ENCODE measurements at regions not wholly inside any gene's neighbourhood (a gene's known extent, or its start where the extent isn't known, plus 50 kb on each side); places are given as distances from the start of the nearest gene placed in this dataset.

DNA sequence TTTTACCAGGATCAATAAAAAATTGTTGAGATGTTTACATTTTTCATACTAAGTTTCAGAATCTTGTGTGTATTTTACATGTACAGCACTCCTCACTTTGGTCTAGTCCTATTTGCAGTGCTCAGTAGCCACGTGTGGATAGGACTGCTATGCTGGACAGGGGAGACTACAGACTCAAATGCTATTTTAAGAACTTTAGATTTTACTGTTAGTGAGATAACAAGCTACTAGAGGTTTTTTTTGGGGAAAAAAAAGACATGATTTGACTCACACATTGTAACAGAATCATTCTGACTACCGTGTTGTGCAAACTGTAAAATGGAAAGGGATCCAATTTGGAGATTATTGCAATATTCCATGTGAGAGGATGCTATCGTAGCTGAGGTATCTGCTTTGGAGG is 418.9 kb upstream of the PRMT6 start:
- H3K36me3 Mint-ChIP-seq (ENCODE audit: low read depth), result no peaks in the 10 kb centered on the region
- peaks cover 17% of the 10 kb centered on the region for H3K9me3 Mint-ChIP-seq
- H3K4me3 Mint-ChIP-seq, result no peak overlapping the region
- no peak for DNase-seq (ENCODE audit: low spot score)
- H3K27me3 Mint-ChIP-seq (ENCODE audit: low read depth), result no peaks in the 10 kb centered on the region
- H3K27ac Mint-ChIP-seq, result no peak overlapping the region
- no peaks in the 10 kb centered on the region for H3K4me1 Mint-ChIP-seq (ENCODE audit: low read depth)

DNA sequence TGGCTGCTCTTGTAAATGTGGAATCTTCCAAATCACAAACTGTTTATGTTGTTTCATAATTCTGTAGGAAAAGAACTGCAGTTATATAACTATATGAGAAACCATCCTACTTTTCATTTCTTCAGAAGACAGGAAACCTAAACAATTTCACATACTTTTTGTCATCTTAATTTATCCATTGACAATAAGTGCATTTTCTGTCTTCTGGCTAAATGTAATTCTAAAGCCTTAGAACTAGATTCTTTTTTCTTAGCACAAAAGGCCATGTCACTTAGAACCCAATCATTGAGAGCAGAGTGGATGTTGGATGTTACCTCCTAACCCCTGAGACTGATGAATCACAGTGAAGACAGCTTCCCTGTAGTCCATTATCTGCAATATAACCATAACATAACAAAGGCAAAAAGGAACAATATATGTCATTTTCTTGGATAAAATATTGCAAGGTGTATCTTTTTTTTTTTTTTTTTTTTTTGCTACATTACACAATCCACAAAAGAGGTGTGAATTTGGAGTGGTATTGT is 410.2 kb upstream of the PRMT6 start:
- no peak overlapping the region for H3K4me3 Mint-ChIP-seq
- no peaks in the 10 kb centered on the region for H3K27me3 Mint-ChIP-seq (ENCODE audit: low read depth)
- peaks cover 10% of the 10 kb centered on the region for H3K9me3 Mint-ChIP-seq
- DNase-seq (ENCODE audit: low spot score), result no peak
- no peaks in the 10 kb centered on the region for H3K4me1 Mint-ChIP-seq (ENCODE audit: low read depth)
- no peak overlapping the region for H3K27ac Mint-ChIP-seq
- H3K36me3 Mint-ChIP-seq (ENCODE audit: low read depth), result no peaks in the 10 kb centered on the region

DNA sequence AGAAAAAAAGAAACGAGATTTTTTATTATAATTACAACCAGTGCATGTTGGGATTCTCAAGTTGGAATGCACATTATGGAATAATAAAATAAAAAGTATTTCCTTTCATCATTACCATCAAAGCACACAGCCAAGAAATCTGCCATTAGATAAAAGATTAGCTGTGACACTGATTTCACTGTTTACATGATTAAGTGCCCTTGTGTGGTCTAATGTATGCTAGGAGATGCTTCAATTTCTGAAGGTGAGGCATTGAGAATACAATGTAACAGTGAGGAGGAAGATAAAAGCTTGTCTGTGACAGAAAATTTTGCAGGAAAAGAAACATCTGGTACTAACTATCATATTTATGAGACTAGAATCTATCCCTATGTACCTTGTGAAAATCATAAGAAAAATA is 409.7 kb upstream of the PRMT6 start:
- H3K27ac Mint-ChIP-seq, result no peak overlapping the region
- H3K36me3 Mint-ChIP-seq (ENCODE audit: low read depth), result no peaks in the 10 kb centered on the region
- H3K9me3 Mint-ChIP-seq, result peaks cover 14% of the 10 kb centered on the region
- no peak overlapping the region for H3K4me3 Mint-ChIP-seq
- H3K4me1 Mint-ChIP-seq (ENCODE audit: low read depth), result no peaks in the 10 kb centered on the region
- no peaks in the 10 kb centered on the region for H3K27me3 Mint-ChIP-seq (ENCODE audit: low read depth)
- DNase-seq (ENCODE audit: low spot score), result no peak

DNA sequence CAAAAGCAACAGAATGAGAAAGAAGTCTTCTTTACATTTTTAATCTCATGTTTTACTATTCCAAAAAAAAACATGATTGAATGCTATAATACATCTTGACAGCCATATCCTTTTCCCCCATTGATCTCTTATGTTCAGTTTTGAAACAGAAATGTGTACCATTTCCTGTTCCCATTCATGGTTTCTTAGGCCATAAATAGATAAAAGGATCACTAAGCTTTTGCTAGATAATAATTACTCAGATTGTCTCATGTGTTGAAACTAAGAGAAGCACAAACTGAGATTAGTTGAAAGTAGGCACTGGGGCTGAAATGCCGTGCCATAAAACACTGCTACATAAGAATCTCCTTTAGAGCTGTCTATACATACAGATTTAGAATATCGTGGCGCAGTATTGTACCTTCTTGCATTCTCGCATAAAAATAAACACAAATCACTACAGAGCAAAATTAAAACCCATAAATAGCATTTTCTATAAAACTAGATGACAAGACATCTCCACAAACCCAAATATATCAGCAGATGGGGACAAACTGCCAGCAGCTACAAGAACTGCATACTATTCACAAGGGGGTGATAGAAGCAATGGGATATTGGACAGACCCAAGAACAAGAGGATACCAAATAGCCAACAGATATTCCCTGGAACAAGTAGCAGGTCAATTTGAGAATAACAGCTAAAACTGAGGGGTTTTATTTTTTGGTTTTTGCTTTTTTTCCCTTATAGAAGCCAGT is 405.3 kb upstream of the PRMT6 start:
- DNase-seq (ENCODE audit: low spot score), result no peak
- peaks cover 11% of the 10 kb centered on the region for H3K9me3 Mint-ChIP-seq
- H3K4me1 Mint-ChIP-seq (ENCODE audit: low read depth), result no peaks in the 10 kb centered on the region
- H3K27ac Mint-ChIP-seq, result no peak overlapping the region
- no peaks in the 10 kb centered on the region for H3K27me3 Mint-ChIP-seq (ENCODE audit: low read depth)
- H3K4me3 Mint-ChIP-seq, result no peak overlapping the region
- no peaks in the 10 kb centered on the region for H3K36me3 Mint-ChIP-seq (ENCODE audit: low read depth)

DNA sequence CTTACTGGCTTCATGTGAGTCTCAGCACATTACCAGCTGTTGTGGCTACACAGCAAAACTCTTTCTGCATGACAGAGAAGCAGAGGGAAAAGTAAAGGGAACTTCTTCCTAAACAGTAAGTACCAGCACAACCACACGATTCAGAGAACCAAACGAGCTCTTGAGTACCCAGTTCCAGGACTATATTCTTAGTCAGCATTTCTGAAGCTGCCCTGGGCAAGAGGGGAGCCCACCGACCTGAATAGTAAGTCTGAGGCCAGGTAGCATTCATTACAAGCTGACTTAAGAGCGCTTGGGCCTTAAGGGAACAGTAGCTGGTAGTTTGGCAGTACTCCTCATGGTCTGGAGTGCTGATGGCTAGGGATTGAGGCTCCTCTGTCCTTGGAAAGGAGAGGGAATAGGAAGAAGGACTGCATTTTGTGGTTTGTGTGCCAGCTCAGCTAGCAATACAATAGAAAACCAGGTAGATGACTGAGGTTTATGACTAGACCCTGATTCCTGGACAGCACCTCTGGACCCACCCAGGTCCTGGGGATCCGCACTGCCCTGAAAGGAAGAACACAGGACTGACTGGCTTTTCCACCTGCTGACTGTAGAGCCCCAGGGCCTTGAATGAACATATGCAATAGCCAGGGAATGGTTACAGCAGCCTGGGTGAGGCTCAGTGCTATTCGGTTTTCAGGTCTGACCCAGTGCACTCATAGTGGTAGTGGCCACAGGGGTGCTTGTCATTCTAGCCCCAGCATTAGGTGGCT is 396.8 kb upstream of the PRMT6 start:
- Mint-ChIP-seq H3K36me3 (ENCODE audit: low read depth) (no peaks in the 10 kb centered on the region), H3K9me3 (peaks cover 31% of the 10 kb centered on the region), H3K27me3 (ENCODE audit: low read depth) (no peaks in the 10 kb centered on the region), H3K27ac (no peak overlapping the region), H3K4me3 (no peak overlapping the region), H3K4me1 (ENCODE audit: low read depth) (no peaks in the 10 kb centered on the region)
- no peak for DNase-seq (ENCODE audit: low spot score)

DNA sequence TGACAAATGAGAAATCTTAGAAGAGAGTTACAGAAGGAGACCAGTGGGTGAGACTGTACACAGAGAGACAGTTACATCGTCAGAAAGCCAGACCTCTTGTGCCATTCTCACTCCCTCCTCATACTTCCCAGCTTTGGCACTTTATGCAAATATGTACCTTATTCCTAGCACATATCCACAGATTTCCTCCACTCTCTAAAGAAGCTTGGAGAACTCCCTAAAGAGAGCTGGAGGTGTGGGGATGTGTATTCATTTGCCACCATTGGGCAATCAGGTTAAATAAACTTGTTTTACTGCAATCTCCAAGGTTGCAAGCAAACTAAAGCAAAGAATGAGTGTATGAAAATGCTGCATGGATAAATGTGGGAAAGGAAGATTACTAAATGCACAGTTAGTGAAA is 380.9 kb upstream of the PRMT6 start:
- no peaks in the 10 kb centered on the region for H3K36me3 Mint-ChIP-seq (ENCODE audit: low read depth)
- peaks cover 3% of the 10 kb centered on the region for H3K9me3 Mint-ChIP-seq
- H3K4me3 Mint-ChIP-seq, result no peak overlapping the region
- H3K27me3 Mint-ChIP-seq (ENCODE audit: low read depth), result no peaks in the 10 kb centered on the region
- no peak for DNase-seq (ENCODE audit: low spot score)
- no peaks in the 10 kb centered on the region for H3K4me1 Mint-ChIP-seq (ENCODE audit: low read depth)
- H3K27ac Mint-ChIP-seq, result no peak overlapping the region

DNA sequence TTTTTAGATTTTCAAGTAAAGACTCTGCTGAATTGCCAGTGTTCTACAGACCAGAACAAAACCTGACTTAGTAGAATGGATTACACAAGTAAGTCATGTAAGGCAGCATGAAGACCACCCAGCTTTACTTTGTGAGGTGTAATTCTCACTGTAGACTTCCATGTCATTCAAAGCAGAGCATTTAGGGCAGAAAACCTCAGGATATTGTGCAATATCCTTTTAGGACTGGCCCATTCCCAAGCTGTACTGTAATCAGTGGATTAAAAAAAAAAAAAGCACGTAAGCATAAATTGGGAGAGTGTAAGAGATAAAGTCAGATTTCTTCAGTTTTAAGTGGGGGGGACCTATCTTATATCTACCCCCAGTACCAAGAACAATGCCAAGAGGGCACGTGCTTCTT is 380.5 kb upstream of the PRMT6 start:
- no peak overlapping the region for H3K4me3 Mint-ChIP-seq
- no peak for DNase-seq (ENCODE audit: low spot score)
- H3K27ac Mint-ChIP-seq, result no peak overlapping the region
- H3K4me1 Mint-ChIP-seq (ENCODE audit: low read depth), result no peaks in the 10 kb centered on the region
- H3K36me3 Mint-ChIP-seq (ENCODE audit: low read depth), result no peaks in the 10 kb centered on the region
- no peaks in the 10 kb centered on the region for H3K27me3 Mint-ChIP-seq (ENCODE audit: low read depth)
- peaks cover 3% of the 10 kb centered on the region for H3K9me3 Mint-ChIP-seq

DNA sequence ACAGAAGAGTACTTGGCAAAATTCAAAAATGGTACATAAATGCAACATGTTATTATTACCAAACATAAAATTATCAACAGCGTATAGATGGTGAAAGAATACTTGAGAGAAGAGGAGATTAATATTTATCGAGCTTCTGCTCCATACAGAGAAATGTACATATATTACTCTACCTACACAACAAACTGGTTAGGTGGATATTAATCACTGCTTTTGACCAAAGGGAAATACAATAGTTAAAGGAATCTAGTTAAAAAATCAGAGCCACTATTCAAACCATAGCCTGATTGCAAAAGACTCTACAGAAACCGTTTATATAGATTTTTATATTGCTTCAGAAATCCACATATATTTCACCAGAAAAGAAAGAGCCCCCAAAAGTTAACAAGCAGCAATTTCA is 379.3 kb upstream of the PRMT6 start:
- Mint-ChIP-seq H3K27ac (no peak overlapping the region), H3K4me3 (no peak overlapping the region)
- DNase-seq (ENCODE audit: low spot score), result no peak

DNA sequence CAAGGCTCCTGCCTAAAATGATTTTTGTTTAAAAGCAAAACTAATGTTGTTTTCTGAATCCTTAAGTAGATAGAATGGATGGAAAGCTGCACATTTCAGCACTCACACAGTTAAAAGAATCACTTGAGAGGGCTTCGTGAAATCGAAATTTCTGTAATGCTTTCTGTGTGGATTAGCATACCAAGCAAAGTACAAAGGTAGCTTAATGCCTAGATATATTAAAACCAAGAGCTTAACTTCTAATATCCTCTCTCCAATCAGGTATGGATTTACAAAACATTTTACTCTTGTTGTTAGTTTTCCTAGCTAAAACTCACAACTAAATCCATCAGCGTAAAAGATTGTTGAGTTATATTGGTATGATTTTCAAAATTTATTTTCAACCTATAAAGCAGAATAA is 378.8 kb upstream of the PRMT6 start:
- H3K36me3 Mint-ChIP-seq (ENCODE audit: low read depth), result no peaks in the 10 kb centered on the region
- H3K9me3 Mint-ChIP-seq, result peaks cover 3% of the 10 kb centered on the region
- H3K4me1 Mint-ChIP-seq (ENCODE audit: low read depth), result no peaks in the 10 kb centered on the region
- no peak overlapping the region for H3K4me3 Mint-ChIP-seq
- no peak overlapping the region for H3K27ac Mint-ChIP-seq
- DNase-seq (ENCODE audit: low spot score), result no peak
- no peaks in the 10 kb centered on the region for H3K27me3 Mint-ChIP-seq (ENCODE audit: low read depth)

More for the DNA sequence above, 379.3 kb upstream of the PRMT6 start:
- Mint-ChIP-seq H3K27me3 (ENCODE audit: low read depth) (no peaks in the 10 kb centered on the region), H3K9me3 (peaks cover 3% of the 10 kb centered on the region), H3K36me3 (ENCODE audit: low read depth) (no peaks in the 10 kb centered on the region), H3K4me1 (ENCODE audit: low read depth) (no peaks in the 10 kb centered on the region)

DNA sequence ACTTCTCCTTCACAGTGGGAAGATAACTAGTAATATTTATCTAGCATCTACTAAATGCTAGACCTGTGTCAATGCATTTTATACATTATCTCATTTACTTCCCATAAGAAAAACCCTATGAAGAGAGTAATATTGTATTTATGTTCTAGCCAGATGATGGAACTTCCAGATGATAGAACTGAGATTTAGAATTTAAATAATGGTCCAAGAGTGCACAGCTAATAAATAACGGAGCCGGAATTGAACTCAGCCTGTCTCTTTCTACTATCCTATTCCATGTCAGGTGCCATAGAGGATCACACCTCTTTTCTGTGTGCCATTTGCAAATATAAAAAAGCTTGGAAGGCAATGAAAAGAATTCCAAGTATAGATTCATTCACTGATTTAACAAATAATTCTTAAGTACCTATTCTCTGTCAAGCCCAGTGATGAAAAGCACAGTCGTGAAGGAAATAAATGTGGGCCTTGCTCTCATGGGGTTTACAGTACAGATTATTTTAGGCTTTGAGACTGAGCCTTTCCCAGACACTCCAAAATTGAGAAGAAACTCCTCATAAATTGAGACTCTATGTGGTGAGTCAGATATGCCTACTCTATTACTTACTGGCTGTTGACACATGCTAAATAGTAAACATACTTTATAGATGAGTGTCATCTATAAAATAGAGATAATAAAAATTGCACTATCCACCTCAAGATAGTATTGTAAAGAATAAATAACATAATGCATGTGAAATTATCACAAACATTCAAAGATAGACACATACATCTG is 378.0 kb upstream of the PRMT6 start:
- H3K4me3 Mint-ChIP-seq, result no peak overlapping the region

DNA sequence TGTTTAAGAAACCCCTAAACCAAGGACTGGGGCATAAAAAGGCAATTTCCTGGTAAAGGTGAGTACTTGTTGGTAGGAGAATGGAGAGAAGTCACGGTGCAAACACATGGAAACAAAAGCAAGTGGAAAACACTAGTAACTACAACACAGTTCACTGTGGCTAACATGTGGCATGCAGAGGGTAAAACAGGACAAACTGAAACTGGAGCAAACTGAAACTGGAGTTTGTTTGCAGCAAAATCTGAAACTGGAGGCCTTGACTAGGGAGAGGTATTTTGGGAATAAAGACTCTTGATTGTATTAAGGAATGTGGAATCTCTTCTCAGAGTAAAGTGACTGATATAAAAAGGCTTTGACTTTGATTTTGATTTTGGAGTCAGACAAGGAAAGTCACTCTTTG is 376.3 kb upstream of the PRMT6 start:
- H3K9me3 Mint-ChIP-seq, result peaks cover 7% of the 10 kb centered on the region
- no peaks in the 10 kb centered on the region for H3K4me1 Mint-ChIP-seq (ENCODE audit: low read depth)
- H3K36me3 Mint-ChIP-seq (ENCODE audit: low read depth), result no peaks in the 10 kb centered on the region
- no peak overlapping the region for H3K27ac Mint-ChIP-seq
- no peak for DNase-seq (ENCODE audit: low spot score)
- H3K4me3 Mint-ChIP-seq, result no peak overlapping the region
- H3K27me3 Mint-ChIP-seq (ENCODE audit: low read depth), result no peaks in the 10 kb centered on the region

More for the DNA sequence above, 378.0 kb upstream of the PRMT6 start:
- DNase-seq (ENCODE audit: low spot score), result no peak
- Mint-ChIP-seq H3K36me3 (ENCODE audit: low read depth) (no peaks in the 10 kb centered on the region), H3K4me1 (ENCODE audit: low read depth) (no peaks in the 10 kb centered on the region), H3K9me3 (peaks cover 3% of the 10 kb centered on the region), H3K27ac (no peak overlapping the region), H3K27me3 (ENCODE audit: low read depth) (no peaks in the 10 kb centered on the region)

DNA sequence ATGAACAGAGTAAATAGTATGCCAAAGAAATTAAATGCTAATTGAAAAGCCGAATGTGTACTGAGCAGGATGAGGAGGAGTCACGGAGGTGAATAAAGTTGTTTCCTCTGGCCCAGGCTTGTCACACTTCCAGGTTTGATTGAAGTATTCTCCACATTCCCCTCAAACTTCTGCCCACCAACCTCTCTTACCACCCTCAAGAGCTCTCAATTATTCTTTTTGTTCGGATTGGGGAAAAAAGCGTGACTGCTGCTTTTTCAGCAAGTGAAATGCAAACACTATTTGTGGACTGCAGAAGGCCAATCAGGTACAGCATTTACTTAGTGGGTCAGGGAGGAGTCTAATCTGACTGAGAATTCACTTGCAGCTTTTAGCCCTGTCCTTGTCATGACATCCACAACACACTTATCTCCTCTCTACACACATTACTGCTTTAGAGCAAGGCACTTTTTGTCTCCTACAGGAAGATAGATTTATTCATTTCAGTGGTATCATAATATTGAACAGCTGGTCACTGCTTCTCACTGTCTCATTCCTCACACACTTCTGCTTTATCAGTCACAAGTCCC is 375.6 kb upstream of the PRMT6 start:
- DNase-seq (ENCODE audit: low spot score), result no peak
- Mint-ChIP-seq H3K4me1 (ENCODE audit: low read depth) (no peaks in the 10 kb centered on the region), H3K27me3 (ENCODE audit: low read depth) (no peaks in the 10 kb centered on the region), H3K36me3 (ENCODE audit: low read depth) (no peaks in the 10 kb centered on the region), H3K27ac (no peak overlapping the region), H3K9me3 (peaks cover 7% of the 10 kb centered on the region), H3K4me3 (no peak overlapping the region)

DNA sequence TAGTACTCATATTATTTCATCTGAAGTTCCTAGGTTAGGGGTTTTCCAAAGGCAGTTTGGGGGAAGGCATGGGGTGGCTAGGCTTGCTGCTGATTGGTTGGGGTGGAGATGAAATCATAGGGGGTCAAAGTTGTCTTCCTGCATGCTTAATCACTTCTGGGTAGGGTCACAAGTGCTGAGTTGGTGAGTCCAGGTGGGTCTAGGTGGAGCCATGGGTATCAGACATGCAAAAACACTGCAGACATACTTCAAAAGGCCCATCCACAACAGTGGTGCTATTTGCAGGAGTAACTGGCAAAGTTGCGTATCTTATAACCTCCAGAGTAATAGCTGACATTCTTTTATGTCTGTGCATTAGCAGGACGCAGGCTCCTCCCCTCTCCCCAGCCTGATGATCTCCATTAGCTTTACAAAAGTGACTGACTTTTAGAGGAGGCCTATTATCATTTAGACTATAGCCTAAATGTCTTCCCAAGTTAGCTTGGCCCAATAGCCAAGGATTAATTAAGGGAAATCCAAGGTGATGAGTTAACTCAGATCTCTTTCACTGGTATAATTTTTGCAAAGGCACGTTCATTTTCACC is 374.4 kb upstream of the PRMT6 start:
- H3K4me1 Mint-ChIP-seq (ENCODE audit: low read depth), result no peaks in the 10 kb centered on the region
- H3K27ac Mint-ChIP-seq, result no peak overlapping the region
- peaks cover 10% of the 10 kb centered on the region for H3K9me3 Mint-ChIP-seq
- H3K36me3 Mint-ChIP-seq (ENCODE audit: low read depth), result no peaks in the 10 kb centered on the region
- no peak overlapping the region for H3K4me3 Mint-ChIP-seq
- no peaks in the 10 kb centered on the region for H3K27me3 Mint-ChIP-seq (ENCODE audit: low read depth)
- DNase-seq (ENCODE audit: low spot score), result no peak

Measured in T-helper 2 cell treated with Interferon-gamma antibody and Interleukin-4, amounts not matched to agents 5 μg/mL and 100 μg/mL, for 36 hours (primary cell).